Thyroid gland (tissue), 4 donors: ENCODE measurements at regions not wholly inside any gene's neighbourhood (a gene's known extent, or its start where the extent isn't known, plus 50 kb on each side); places are given as distances from the start of the nearest gene placed in this dataset.

Experiments
- DNase-seq, 2 donors: peaks; one replicate each; pipeline ENCODE4 v3.0.0-alpha.2; 2019
- H3K27ac ChIP-seq, 3 donors: fragments of 200-600 bp; sonication (generic); 1 replicate in 2 of 3; 2 replicates in 1 of 3; pipeline ENCODE4 v1.5.1; 2016 to 2019; ENCODE audit warnings: mild to moderate bottlenecking in 1 of 3, moderate library complexity in 1 of 3
- H3K27me3 ChIP-seq: fragments of 200-600 bp; sonication (generic); one replicate; pipeline ENCODE4 v1.5.1; 2019
- H3K36me3 ChIP-seq, 2 donors: fragments of 200-600 bp; sonication (generic); one replicate each; pipeline ENCODE4 v1.5.1; 2016 to 2019
- H3K4me1 ChIP-seq, 2 donors: fragments of 200-600 bp; sonication (generic); one replicate each; pipeline ENCODE4 v1.5.1; 2017 to 2019
- H3K4me3 ChIP-seq, 3 donors: fragments of 200-600 bp; sonication (generic); replicated peaks in 1 of 3; 1 replicate in 2 of 3; 2 replicates in 1 of 3; pipeline ENCODE4 v1.5.1; 2016; ENCODE audit warnings: mild to moderate bottlenecking in 1 of 3
- H3K9me3 ChIP-seq: fragments of 200-600 bp; sonication (generic); one replicate; pipeline ENCODE4 v1.5.1; 2017
- POLR2A ChIP-seq, 2 donors: fragments of 450-650 bp; IDR thresholded peaks; one replicate each; pipeline ENCODE4 v1.6.1; 2017; ENCODE audit warnings: antibody characterized with exemption in 2 of 2, mild to moderate bottlenecking in 2 of 2, moderate library complexity in 1 of 2
- WGBS, 2 donors: methylation state at CpG; one replicate each; pipeline ENCODE4 v1.1.5; 2017; 5-methylcytosine and 5-hydroxymethylcytosine counted together
- intact Hi-C: fragments of 100-400 bp; cut with DNase I; formaldehyde crosslinking; loops from one replicate; pipeline ENCODE4 v1.15.1; 2023
- TF ChIP-seq, protein P1 (sequence below), 6 experiments: fragments of 200-600 bp in 3 of 6; fragments of 450-650 bp in 3 of 6; sonication (generic) in 3 of 6; IDR thresholded peaks; one replicate each; pipeline ENCODE4 v1.5.1; 2016 to 2019; ENCODE audit warnings: antibody characterized with exemption in 6 of 6, mild to moderate bottlenecking in 2 of 6, inconsistent platforms in 1 of 6, moderate library complexity in 1 of 6

DNA sequence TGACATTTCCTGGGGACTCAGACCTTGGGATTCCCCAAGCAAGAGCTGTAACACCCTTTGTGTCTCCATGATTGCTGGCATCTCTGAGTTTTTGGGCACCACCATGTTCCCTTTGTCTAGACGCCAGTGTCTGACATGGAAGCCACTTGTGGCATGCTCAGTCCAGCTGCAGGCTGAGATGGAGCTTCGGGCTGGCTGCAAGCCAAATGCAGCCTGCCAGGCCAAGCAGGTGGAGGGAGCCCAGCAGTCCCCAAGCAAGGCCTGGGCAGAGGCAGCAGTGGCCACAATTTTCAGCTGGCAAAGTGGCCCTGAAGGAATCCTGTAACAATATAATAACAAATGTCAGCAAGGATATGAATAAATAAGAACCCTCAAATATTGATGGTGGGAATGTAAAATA is 86.2 kb upstream of the ABCB5 start:
- no peaks in the 10 kb centered on the region for H3K9me3 ChIP-seq
- no peak overlapping the region for H3K4me3 ChIP-seq
- no peaks in the 10 kb centered on the region for H3K27me3 ChIP-seq
- H3K27ac ChIP-seq: no peak overlapping the region
- H3K36me3 ChIP-seq: no peaks in the 10 kb centered on the region
- DNase-seq: no peak
- no peaks in the 10 kb centered on the region for H3K4me1 ChIP-seq
- 83 to 100% methylated on average over 2 of the region's 2 CpGs for WGBS, 2 donors
- intact Hi-C loops: no loop called here
- TF ChIP-seq POLR2A (IDR thresholded peaks at IDR 0.05): no peak
- TF ChIP-seq, protein P1, sequence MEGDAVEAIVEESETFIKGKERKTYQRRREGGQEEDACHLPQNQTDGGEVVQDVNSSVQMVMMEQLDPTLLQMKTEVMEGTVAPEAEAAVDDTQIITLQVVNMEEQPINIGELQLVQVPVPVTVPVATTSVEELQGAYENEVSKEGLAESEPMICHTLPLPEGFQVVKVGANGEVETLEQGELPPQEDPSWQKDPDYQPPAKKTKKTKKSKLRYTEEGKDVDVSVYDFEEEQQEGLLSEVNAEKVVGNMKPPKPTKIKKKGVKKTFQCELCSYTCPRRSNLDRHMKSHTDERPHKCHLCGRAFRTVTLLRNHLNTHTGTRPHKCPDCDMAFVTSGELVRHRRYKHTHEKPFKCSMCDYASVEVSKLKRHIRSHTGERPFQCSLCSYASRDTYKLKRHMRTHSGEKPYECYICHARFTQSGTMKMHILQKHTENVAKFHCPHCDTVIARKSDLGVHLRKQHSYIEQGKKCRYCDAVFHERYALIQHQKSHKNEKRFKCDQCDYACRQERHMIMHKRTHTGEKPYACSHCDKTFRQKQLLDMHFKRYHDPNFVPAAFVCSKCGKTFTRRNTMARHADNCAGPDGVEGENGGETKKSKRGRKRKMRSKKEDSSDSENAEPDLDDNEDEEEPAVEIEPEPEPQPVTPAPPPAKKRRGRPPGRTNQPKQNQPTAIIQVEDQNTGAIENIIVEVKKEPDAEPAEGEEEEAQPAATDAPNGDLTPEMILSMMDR (IDR thresholded peaks at IDR 0.05): no peak

DNA sequence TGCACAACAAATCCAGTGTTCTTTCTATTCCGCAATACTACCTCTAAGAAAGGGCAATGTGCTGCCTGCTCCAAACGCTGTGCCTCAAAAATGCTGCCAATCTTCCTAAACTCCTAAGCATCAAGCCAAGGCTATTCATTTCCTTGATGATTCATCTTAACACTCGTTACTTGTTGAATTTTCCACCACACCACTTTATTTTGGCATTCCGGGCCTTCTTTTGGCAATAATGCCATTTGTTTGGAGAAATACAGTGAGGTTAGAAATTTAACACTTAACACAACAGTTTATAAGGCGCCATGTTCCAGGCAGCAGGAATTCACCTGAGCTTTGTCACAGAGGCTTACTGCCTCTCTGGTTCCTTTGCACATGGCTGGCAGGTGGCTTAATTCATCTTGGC is 82.6 kb upstream of the ABCB5 start:
- H3K36me3 ChIP-seq: no peaks in the 10 kb centered on the region
- no peak overlapping the region for H3K4me3 ChIP-seq
- TF ChIP-seq, protein P1 (IDR thresholded peaks at IDR 0.05): no peak
- no peak for TF ChIP-seq POLR2A (IDR thresholded peaks at IDR 0.05)
- WGBS, 2 donors: 80 to 85% methylated on average over 5 of the region's 5 CpGs
- H3K4me1 ChIP-seq: no peaks in the 10 kb centered on the region
- no peak overlapping the region for H3K27ac ChIP-seq
- no peak for DNase-seq
- H3K27me3 ChIP-seq: no peaks in the 10 kb centered on the region
- no peaks in the 10 kb centered on the region for H3K9me3 ChIP-seq
- intact Hi-C loops: no loop called here

DNA sequence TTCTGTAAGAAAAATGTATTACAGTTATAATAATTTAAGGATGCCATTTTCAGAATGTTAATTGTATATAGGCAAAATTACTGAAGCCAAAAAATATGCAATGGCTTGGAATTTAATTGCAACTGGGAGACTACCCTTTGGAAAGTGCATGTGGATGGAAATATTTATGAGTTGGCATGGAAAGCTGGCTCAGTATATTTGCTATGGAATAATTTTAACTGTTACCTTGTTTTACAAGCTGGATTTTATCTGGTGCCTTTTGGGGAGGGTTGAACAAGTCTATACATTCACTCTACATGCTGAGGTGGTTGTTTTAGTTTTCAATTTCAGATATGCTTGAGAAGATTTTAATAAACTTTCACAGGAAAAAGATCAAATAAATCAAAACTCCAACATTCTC is 80.9 kb upstream of the ABCB5 start:
- Histone ChIP-seq H3K27me3 (no peaks in the 10 kb centered on the region), H3K4me3 (no peak overlapping the region), H3K36me3 (no peaks in the 10 kb centered on the region), H3K27ac (no peak overlapping the region), H3K9me3 (no peaks in the 10 kb centered on the region), H3K4me1 (no peaks in the 10 kb centered on the region)
- no peak for DNase-seq
- intact Hi-C loops: no loop called here
- TF ChIP-seq, protein P1 (IDR thresholded peaks at IDR 0.05): no peak
- no peak for TF ChIP-seq POLR2A (IDR thresholded peaks at IDR 0.05)

DNA sequence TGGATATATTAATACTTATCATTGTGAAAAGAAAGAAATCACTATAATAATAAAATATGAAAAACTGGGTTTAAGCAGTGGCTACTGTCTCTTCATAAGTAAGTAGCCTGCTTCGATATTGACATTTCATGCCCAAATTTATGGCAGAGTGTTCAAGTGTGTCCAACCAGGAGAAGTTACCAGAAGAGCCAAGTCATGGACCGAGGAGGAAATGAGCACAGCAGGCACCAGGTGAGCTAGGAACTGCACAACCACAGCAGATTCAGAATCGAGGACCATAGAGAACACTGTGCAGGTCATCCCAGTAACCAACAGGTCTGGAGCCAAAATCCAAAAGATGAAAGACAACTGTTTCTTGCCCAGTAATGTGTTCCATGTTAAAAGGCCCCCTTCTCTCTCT is 79.9 kb upstream of the ABCB5 start:
- H3K4me1 ChIP-seq: no peaks in the 10 kb centered on the region
- no peak overlapping the region for H3K27ac ChIP-seq
- no peaks in the 10 kb centered on the region for H3K9me3 ChIP-seq
- DNase-seq: no peak
- no peaks in the 10 kb centered on the region for H3K27me3 ChIP-seq
- no peak overlapping the region for H3K4me3 ChIP-seq
- TF ChIP-seq, protein P1 (IDR thresholded peaks at IDR 0.05): no peak
- no peak for TF ChIP-seq POLR2A (IDR thresholded peaks at IDR 0.05)
- no peaks in the 10 kb centered on the region for H3K36me3 ChIP-seq
- intact Hi-C loops: no loop called here
- 81 to 85% methylated on average over 3 of the region's 3 CpGs for WGBS, 2 donors

DNA sequence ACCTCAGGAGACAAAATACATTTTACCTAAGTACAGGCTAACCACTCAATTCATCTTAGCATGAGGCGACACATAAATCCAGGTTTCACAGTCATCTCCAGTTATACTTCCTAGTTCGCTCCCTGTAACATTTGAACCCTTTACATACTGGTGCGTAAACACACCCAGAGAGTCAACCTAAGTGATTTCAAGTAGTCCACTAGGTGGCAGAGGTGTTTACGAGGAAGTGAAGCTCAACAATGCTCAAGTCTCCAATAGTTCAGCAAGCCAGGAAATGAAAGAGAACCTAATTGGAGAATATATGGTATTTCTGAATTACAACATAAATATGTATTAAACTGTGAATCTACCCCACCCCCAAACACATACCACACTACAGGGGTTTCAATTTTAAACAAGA is 76.3 kb upstream of the ABCB5 start:
- Histone ChIP-seq H3K36me3 (no peaks in the 10 kb centered on the region), H3K27ac (no peak overlapping the region), H3K4me3 (no peak overlapping the region), H3K27me3 (no peaks in the 10 kb centered on the region), H3K9me3 (no peaks in the 10 kb centered on the region), H3K4me1 (no peaks in the 10 kb centered on the region)
- no peak for DNase-seq
- intact Hi-C loops: no loop called here
- TF ChIP-seq POLR2A (IDR thresholded peaks at IDR 0.05): no peak
- TF ChIP-seq, protein P1 (IDR thresholded peaks at IDR 0.05): no peak
- WGBS, 2 donors: 91 to 92% methylated on average over 4 of the region's 4 CpGs
